GM18505 (cell line): ENCODE measurements at regions not wholly inside any gene's neighbourhood (a gene's known extent, or its start where the extent isn't known, plus 50 kb on each side); places are given as distances from the start of the nearest gene placed in this dataset.

Experiments used
- ATAC-seq: cut with Tn5 transposase; IDR thresholded peaks from one replicate; pipeline ENCODE4 v1.9.1; 2021; ENCODE audit not compliant: unreplicated experiment
- POLR2A ChIP-seq: IDR thresholded peaks from 4 replicates; pipeline ENCODE4 v1.6.1; 2011; ENCODE audit warnings: borderline replicate concordance; ENCODE audit not compliant: insufficient read depth, insufficient read length; ENCODE audit errors: extremely low read depth

DNA sequence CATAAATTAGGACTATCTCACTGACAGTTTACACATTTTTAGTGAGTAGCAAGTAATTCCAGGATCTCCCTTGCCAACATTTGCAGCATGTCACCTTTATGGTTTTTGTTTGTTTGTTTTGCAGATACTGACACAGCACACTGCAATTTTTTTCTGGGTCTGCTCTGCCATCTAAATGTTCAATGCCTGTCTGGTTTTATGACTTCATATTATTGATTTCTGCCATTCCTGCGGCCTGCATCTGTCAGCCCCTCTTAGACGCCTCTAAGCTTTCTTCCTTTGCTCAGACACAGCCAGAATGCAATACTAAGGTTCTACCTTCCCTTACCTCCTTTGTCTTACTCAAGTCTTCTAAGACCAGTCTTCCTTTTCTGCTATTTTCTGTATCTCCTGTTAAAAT, 321.2 kb upstream of the AZI2 start:
- no peak for TF ChIP-seq POLR2A
- no peak for ATAC-seq

DNA sequence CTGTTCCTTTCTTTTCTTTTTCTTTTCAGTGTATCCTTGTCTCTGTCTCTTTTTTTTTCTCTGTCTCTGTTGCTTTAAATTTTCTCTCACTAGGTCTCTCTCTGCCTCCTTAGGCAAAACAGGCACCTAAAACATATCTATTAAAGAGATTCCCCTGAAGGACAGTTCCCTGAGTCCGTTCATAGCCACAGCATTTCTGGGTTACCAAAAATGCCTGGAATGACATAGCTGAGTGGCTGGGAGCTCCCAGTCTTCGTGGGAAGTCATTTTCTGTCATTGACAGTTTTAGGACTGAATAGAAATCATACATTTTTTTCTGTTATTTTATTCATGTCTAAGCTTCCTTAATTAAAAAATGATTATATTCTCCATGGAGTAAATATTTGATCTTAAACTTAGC, 323.8 kb upstream of the AZI2 start:
- no peak for ATAC-seq
- no peak for TF ChIP-seq POLR2A

DNA sequence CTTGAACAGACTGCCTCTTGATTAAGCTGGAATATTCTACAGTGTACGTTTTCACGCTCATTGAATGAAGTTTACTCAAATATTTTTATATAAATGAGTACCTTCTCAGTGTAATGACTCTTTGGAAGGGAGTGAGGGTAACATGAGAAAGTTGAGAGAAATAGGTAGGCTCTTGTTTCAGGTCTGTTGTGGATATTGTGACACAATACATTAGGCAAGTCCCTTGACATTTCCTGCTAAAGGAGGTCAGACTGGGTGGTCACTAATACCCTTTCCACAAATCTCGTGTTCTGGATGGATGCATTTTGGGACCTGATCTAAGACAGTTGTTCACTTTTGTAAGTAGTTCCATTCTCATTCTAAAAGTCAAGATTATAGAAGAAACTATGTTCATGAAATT, 324.8 kb upstream of the AZI2 start:
- no peak for TF ChIP-seq POLR2A
- ATAC-seq, result no peak

DNA sequence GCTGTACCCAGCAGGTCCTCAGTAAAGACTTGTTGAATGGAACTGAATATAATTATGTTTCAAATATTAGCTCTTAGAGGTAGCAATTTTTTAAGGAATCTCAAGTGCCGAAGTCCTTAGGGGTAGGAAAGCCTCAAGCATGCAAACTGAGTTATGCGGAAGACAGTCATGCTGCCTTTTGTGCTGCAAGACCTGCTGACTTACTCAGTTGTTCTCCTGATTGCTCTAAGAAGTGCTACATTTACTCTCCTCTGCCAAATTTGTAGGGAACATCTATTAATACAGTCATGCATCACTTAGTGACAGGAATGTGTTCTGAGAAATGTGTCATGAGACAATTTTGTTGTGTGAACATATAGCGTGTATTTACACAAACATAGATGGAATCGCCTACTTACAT, 325.6 kb upstream of the AZI2 start:
- no peak for ATAC-seq

DNA sequence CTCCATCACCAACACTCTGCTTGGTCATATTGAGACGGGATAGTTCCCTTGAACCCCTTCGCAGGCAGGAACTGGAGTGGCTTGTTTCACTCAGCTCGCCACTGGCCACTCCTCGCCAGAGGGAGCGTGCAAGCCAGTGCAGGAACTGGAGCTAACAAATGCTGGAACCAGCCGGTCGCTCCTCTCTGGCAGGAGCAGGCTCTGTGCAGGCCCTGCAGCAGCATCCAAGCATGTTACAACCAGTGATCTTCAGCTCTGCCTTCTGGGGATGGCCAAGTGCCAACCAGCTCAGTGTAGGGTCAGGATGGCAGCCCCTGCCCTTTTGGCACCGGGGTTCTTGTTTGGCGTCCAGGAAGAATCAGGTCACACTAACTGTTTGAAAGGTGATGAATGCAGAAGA, 329.0 kb upstream of the AZI2 start:
- ATAC-seq, result no peak
- TF ChIP-seq POLR2A, result no peak

More for the DNA sequence above, 325.6 kb upstream of the AZI2 start:
- TF ChIP-seq POLR2A, result no peak

DNA sequence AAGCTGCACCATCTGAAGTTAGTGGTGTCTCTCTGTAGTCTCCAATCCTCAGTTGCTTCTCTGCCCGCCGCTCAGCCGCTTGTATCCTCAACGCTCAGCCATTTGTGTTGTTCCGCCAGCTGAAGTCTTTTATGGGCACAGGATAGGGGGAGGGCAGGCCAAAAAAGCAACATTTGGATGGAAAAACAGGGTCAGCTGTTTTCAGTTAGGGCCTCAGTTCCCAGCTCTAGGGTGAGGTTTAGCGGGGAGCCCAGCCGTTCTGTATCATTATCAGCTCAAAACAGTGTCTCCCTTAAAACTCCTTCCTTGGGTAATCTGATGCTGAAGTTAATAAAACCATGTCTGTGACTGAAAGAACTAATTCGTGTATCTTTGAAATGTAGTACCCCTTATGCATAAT, 329.5 kb upstream of the AZI2 start:
- no peak for ATAC-seq
- TF ChIP-seq POLR2A, result no peak

DNA sequence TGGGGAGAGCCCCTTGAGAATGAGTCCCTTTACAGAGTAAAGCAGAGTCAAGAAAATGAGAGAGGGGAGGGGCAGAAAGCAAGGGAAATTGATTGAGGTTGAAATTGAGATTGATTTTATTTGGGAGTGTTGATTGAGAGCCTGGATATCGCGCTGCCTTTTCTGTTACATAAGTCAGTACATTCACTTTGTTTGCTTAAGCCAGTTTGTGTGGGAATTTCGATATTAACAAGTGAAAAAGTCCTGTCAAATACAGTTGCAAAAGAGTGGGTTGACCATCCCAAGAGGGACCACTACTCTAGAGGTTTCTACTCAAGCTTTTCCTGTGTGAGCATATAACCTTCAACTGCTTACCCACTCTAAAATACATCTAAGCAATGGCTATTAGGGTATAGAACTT, 331.4 kb upstream of the AZI2 start:
- TF ChIP-seq POLR2A, result no peak
- ATAC-seq, result no peak

DNA sequence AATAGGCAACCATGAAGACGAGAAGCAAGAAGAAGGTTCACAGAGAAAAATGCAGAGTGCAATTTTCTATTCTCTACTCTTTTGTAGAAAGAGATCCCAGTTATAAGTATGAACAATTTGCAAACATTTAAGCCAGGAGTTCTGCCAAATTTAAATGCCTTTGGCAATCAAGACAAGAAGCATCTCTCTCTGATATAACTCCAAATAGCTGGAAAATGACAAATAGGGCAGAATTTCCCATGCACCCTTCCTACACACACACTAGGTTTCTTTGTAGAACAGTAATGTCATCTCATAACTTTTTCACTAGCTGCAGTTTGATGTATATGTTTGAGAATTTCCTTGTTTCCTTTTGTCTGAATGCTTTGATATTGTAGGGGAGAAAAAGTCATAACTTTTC, 333.5 kb upstream of the AZI2 start:
- no peak for TF ChIP-seq POLR2A
- no peak for ATAC-seq

DNA sequence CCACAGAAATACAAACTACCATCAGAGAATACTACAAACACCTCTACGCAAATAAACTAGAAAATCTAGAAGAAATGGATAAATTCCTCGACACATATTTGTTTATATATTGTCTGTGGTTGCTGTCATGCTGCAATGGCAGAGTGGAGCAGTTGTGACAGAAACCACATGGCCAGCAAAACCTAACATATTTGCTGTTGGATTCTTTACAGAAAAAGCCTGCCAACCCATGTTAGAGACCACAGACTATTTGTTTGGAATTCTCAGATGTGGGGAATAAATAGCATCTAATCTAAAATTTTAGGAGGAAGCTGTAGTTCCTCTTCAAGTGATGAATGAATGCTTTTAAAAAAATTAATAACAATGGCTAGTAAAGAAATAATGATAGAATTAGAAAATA, 341.6 kb upstream of the AZI2 start:
- TF ChIP-seq POLR2A, result no peak
- no peak for ATAC-seq

DNA sequence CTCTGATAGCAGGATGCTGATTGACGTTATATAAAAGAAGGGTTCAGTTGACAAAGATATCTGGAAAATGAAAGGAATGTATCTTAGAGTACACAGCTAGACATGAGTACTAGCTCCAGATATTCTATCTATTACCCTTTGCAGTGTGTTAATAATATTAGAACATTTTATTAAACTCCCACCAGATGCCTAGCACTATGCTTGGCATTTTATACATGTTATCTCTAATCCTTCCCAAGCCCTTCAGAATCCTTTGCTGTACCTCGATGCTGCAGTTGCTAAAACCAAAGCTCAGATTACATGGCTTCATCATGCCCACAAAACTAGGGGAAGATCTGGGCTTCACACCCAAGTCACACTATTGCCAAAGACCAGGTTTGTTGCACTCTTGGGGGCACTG, 350.1 kb upstream of the AZI2 start:
- no peak for ATAC-seq
- no peak for TF ChIP-seq POLR2A

DNA sequence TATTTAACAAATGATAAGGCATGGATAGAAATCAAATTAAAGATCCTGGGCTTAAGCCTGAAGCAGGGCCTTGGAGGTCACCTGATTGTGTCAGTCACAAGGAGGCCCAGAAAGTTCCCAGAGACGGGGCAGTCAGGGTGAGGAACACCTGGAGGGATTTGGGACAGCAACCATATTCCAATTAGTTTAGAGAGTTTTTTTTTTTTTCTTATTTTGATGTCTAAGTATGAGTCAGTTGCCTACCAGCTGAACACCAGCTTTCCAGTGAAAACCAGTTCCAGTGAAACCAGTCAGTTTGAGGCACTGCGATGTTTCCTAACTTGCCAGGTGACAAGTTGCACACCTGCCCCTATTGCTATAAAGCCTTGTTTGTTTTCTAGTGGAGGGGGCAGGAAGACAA, 350.7 kb upstream of the AZI2 start:
- ATAC-seq, result no peak

DNA sequence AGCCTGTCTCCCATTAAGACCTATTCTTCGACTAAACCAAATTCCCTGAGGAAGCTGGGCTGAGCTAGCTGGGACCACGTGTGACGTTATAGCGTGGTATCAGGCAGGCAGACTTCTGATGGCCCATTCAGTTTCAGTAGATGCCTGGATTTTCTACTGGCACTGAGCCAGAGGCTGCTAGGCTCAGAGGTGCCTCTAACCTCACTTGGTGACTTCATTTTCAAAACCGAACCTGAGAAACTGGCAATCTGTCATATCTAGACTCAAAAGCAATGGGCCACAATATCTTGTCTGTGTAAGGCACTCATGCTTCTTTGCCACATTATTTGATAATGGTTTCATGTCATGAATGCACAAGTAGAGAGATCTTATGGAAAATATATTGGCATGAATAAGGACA, 352.1 kb upstream of the AZI2 start:
- no peak for TF ChIP-seq POLR2A
- no peak for ATAC-seq

More for the DNA sequence above, 350.7 kb upstream of the AZI2 start:
- TF ChIP-seq POLR2A, result no peak

DNA sequence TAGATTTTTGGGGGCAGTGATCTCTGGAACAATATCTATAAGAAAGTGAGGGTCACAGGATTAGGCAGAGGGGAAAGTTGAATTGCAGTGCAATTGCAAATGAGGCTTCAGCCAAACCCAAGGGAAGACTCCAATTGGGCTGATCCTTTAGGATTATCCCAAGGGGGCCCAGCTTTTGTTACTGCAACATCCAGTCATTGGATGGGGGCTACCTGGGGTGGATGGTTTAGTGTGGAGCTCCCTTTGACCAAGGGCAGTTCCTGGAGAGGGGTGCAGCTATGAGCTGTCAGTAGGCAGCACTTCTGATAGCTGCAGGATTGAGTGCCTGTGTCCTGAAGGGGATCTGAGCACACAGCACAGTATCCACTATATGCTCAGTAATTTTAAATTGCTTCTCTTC, 355.2 kb upstream of the AZI2 start:
- no peak for ATAC-seq
- TF ChIP-seq POLR2A, result no peak

DNA sequence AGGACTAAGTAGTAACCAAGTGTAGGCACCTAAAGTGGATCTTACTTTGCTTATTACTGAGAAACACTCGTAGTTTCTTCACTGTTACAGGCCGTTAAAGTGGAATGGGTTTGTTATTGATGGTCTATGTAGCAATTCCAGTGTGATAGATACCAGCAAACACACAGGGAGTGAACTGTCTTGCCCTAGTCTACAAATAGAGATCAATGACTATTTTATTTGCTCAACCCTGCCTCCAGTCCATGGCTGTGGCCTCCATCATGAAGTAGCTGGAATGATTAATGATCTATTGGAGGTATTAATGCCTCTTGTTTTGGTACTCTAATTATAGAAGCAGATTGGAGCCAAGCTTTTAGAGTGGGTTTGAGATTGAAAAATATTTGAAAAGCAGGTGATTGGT, 362.7 kb upstream of the AZI2 start:
- no peak for ATAC-seq
- no peak for TF ChIP-seq POLR2A

DNA sequence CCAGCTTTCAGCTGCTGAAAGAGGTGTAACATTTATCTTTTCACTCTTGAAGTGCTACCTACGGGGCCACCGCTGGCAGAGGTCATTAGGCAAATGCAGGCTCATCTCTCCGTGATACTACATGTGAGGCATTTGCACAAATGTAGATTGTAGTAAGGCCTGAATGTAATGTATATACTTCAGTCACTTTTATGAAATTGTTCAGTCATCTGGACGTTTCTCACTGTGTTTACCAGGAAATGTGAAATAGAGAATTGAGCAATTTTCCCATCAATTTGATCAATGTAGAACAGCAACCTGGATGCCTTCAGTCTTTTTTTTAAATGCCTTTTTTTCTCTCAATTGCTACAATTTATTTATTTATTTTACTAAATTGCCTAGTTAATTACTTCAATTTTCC, 368.3 kb upstream of the AZI2 start:
- ATAC-seq, result no peak
- TF ChIP-seq POLR2A, result no peak
